ENCODE measurements at regions not wholly inside any gene's neighbourhood (a gene's known extent, or its start where the extent isn't known, plus 50 kb on each side); places are given as distances from the start of the nearest gene placed in this dataset.

DNA sequence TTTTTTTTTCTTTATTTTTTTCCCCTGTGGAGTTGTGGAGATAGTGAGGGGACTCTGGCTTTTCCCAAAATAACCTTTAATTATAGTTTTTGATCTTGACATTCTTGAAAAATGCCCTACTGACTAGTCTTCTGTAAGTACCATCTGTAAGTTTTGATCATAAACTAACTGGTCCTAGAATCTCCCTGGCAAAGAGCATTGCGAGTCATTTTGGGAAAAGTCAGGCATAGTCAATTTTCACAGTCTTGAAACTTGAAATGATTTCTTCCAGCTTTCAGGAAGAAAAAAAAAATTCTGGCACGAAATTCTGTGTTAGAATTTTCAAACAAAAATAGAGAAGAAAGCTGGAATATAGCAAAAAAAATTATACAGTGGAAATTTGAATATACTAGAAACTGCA lies 181.2 kb upstream of the SNX7 start:
- no peak for DNase-seq (ENCODE audit: low spot score)

DNA sequence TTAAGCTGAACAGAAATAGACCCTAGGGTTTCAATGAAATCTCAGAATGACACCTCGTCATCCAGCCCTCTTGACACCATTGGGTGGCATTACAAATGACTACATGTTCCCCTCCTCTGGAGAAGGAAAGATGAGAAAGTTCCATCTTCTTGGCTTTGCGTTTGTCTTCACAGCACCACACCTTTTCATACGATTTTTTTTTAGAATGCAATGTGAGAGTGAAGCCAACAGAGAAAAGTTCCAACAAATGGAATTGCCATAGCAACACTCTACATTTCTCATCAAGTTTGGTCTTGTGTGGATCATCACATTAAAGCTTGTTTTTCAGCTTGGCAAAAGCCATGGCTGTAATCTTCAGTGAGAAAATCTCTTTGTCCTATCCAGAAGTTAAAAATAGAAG lies 183.4 kb upstream of the SNX7 start:
- no peak for DNase-seq (ENCODE audit: low spot score)

DNA sequence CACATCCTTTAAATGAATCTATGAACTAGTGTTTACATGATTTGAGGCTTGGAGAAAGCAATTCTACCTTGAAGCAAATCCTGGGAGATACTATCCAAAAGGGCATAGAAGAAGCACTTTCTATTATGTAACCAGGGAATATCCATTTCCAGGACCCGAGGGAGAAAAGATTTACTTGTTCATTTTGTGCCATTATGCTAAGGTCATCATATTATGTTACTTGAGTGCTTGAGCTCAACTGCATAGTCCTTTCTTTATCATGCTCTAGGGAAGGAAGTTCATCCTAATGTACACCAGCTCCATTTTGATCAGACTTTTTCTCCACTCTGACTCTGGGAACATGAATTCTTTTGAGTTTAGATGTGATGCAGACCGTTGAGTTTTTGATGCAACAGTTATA lies 188.6 kb upstream of the SNX7 start:
- DNase-seq (ENCODE audit: low spot score) = no peak

DNA sequence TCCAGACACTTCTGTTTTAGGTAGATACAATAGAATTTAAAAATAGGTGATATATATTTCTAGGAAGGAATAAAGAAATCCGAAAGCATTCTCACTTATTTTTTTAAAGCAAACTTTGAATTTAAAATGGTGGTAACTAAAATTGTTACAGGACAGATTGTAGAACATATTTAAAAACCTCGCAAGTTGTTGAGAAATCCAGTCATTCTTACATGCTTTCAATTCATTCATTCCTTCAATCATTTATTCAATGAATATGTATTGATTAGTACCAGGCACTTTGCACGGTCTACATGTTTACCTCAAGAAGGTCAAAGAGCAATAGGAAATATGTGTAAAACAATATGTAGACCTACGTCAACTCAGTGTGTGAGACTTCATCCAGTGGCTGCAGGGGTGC lies 189.9 kb upstream of the SNX7 start:
- DNase-seq (ENCODE audit: low spot score) = no peak

DNA sequence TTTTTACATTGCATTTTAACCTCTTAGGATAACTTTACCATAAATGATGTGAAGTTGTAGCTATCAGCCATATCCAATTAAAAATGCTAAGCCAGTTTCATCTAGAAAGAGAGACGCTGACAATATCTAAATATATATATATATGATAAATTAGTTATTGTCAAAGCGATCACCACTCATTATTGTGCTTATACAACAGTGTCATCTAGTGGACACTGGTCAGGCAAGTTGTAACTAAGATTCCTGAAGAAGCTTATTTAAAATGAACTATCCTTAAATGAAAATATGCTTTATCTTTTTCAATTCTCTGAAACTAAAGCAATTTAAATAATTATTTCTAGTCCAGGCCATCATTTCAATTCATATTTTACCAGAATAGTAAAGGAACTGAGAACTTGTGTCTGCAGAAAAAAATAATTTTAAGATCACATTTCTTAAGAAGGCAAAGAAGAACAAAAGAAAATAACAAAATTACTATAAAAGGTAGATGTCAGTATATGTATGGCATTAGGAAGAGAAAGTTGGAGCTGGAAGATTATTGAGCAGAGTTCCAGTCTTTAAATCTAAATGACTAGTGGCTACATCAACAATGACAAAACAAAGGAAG lies 193.3 kb upstream of the SNX7 start:
- DNase-seq (ENCODE audit: low spot score) = peak; percentile 56

GRCh38 chr1:98467586-98467985 lies 193.9 kb upstream of the SNX7 start:
- DNase-seq (ENCODE audit: low spot score) = no peak

GRCh38 chr1:98467122-98467521 lies 194.4 kb upstream of the SNX7 start:
- DNase-seq (ENCODE audit: low spot score) = no peak

GRCh38 chr1:98461873-98462385 lies 199.6 kb upstream of the SNX7 start:
- DNase-seq (ENCODE audit: low spot score) = no peak

DNA sequence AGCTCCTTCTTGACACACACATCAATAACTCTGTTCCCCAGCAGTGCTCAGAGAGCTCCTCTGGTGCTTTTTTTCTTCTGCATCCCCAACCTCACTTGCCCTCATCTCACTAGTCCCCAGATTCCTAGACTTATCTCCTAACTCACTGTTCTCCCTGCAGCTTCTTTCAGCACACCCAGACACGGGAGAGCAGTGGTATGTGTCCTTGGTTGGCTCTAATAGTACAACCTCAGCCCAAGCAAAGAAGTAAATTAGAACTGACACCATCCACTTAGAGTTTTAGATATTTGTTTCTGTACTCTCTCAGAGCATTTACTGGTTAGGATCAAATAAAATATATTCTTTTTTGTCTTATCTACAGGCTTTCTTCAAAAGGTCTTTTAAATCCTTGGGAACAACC lies 201.4 kb upstream of the SNX7 start:
- DNase-seq (ENCODE audit: low spot score) = no peak

- DNase-seq (ENCODE audit: low spot score) = no peak
Measured at GRCh38 chr1:98459486-98459870, 202.0 kb upstream of the SNX7 start.

- no peak for DNase-seq (ENCODE audit: low spot score)
Measured at GRCh38 chr1:98458511-98459485, 202.7 kb upstream of the SNX7 start.

DNA sequence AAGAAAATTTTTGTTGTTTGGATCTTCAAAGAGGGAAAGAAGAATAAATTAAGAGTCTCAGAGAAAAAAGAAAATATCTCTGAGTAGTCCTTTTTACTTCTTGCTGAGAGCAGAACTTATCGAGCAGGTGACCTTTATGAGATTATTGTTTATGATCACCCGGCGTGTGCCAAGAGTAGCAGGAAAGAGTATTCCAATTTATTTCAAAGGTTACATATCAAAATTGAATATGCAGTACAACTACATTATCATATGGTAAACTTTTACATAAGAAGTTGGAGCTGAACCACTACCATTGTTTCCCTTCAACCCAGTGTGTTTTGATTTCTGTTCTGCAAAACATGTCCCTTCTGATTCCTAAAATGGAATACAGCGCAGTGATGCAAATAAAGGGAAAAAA lies 204.3 kb upstream of the SNX7 start:
- no peak for DNase-seq (ENCODE audit: low spot score)

DNA sequence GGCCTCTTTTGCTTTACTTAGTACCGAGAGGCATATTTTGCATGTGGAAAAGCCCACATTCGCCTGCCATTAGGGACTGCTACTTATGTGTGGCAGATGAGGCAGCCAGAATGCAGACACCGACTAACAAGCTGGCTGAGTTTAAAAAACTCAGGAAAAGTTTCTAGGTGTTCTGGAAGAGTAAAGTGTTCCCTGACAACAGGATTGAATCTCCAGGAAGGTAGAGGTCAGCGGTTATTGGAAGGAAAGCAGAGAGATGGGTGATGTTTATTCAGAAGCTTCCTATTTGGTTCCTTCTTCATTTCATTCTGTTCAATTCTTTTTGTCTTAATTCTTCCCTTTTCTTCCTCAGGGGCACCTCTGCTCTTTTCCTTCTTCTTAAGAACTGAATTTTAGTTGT lies 206.9 kb upstream of the SNX7 start:
- no peak for DNase-seq (ENCODE audit: low spot score)

DNA sequence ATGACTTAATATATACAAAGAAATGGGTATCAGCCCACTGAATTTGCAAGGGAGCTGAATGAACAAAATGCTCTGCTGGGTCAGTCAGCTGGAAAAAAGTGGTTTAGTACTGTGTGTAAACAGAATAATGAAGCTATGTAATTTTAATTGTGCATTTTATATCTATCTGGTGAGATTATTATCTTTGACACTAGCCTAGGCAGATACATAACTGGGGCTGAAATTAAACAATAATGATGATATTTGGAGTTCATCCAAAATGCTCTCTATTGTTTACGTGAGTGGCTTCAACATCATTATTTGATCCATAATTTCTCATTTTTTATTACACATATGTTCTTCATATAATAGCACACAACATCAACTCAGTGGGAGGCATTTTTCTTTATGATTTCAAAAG lies 208.5 kb upstream of the SNX7 start:
- no peak for DNase-seq (ENCODE audit: low spot score)

GRCh38 chr1:98452162-98452561 lies 209.4 kb upstream of the SNX7 start:
- DNase-seq (ENCODE audit: low spot score) = no peak

GRCh38 chr1:98441281-98441680 lies 220.2 kb upstream of the SNX7 start:
- no peak for DNase-seq (ENCODE audit: low spot score)

GRCh38 chr1:98439471-98439870 lies 222.1 kb upstream of the SNX7 start:
- no peak for DNase-seq (ENCODE audit: low spot score)

DNA sequence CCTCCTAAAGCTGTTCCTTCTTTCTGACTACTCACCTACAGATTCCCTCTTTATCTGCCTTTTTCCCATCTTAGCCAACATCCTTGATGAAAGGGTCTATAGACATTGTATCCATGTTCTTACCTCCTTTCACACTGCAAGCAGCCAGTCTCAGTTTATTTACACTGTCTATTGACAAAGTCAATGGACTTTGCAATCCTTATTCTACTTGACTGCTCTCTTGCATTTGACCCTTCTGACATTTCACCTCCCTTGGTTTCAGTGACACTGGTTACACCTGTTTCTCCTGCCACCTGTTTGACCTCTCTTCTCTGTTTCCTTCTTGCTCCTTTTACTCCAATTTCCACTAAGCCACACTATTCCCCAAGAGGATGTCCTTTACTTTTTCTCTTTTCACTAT lies 224.0 kb upstream of the SNX7 start:
- DNase-seq (ENCODE audit: low spot score) = no peak

- DNase-seq (ENCODE audit: low spot score) = no peak
Measured at GRCh38 chr1:98437011-98437410, 224.5 kb upstream of the SNX7 start.

GRCh38 chr1:98429965-98430443 lies 231.5 kb upstream of the SNX7 start:
- DNase-seq (ENCODE audit: low spot score) = no peak

DNA sequence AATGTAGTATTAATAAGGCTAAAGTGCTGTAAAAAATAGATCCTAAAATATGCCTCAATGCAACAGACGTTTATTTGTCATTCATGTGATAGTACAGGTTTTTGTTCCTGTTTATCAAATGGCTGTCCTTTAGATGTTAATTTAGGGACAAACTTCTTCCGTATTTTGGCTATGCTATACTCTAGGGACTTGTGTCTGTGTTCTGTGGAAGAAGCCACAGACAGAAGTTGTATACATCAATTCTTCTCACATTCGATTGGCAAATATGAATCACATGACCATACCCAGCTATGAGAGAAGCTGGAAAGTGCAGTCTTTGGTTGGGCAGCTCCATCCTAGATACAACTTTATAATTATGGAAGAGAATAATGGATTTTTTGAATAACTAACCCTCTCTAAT lies 232.7 kb upstream of the SNX7 start:
- DNase-seq (ENCODE audit: low spot score) = no peak

DNA sequence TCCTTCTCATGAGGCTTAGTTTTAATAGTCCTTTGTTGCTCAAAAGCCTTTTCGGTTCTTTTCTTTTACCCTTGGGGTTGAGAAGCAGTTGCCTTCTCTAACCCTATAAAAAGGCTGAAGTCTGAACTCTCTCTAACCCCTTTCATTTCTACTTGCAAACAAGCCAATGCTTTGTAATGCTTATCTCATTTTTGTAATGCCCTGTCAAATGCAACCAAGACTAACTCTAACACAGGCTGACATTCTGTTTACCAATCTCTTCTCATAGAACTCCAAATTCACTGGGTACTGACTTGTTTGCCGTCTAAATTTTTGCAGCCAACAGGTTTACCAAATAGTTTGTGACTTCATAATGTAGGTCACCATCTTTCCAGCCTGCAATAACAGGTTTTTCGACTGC lies 233.9 kb upstream of the SNX7 start:
- DNase-seq (ENCODE audit: low spot score) = no peak

DNA sequence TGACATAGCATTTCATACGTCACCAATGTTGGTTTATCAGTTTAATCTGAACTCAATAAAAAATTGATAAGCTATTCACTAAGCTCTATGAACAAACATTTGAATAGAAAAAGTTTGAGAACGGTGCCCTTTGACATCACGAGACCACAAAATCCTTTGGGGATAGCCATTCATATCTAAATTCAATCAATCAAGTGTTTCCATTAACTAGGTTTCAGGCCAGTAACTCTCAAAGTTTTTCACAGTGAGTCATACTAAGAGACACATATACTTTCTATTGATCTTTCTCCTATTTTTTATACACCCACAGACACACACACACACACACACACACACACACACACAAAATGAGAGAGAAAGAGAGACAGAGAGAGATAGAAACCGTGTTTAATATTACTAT lies 235.4 kb upstream of the SNX7 start:
- no peak for DNase-seq (ENCODE audit: low spot score)

Data from AG08395 (cell line).